GM19395 (cell line): ENCODE measurements at regions not wholly inside any gene's neighbourhood (a gene's known extent, or its start where the extent isn't known, plus 50 kb on each side); places are given as distances from the start of the nearest gene placed in this dataset.
"Not testable (repeated sequence)": the region's sequence is repeated elsewhere in the genome, so short reads cannot be mapped to it uniquely, and the experiment has no call there.

Experiments used
- ATAC-seq: cut with Tn5 transposase; IDR thresholded peaks from one replicate; pipeline ENCODE4 v1.9.1; 2021; ENCODE audit warnings: mild to moderate bottlenecking, moderate library complexity; ENCODE audit not compliant: unreplicated experiment

DNA sequence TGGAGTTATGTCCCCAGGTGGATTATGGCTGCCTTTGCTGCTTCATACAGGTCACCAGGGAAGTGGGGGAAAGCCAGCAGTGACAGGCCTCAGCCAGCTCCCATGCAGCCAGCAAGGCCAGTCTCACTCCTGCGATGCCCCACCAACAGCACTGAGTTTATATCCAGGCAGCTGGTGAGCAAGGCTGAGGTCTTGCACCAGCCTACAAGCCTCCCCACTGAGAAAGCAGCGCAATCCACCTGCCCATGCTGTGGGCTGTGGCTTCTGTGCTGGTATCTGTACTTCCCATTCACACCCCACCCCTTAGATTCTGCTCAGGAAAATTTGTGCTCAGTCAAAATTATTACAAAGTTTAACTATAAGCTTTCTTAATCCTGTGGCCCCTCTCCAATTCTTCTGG lies 153.5 kb downstream of the HHIP start:
- ATAC-seq, result no peak

DNA sequence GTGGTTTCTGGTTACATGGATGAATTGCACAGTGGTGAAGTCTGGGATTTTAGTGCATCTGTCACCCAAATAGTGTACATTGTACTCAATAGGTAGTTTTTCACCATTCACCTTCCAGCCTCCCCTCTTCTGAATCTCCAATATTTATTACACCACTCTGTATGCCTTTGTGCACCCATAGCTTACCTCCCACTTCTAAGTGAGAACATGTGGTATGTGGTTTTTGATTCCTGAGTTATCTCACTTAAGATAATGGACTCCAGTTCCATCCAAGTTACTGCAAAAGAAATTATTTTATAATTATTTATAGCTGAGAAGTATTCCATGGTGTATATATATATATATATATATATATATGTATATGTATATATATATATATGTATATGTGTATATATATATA lies 155.8 kb downstream of the HHIP start:
- ATAC-seq, result no peak

DNA sequence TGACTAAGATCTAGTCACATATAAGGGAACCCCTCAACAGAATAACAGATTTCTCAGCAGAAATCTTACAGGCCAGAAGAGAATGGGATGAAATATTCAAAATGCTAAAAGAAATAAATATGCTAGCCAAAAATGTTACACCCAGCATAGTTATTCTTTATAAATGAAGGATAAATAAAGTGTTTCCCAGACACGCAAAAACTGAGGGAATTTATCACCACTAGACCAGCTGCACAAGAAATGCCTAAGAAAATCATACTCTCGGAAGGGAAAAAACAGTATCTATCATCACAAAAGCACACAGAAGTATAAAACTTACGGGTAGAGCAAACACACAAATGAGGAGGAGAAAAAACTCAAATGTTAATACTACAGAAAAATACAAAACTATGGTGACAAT lies 162.1 kb downstream of the HHIP start:
- ATAC-seq, result no peak

DNA sequence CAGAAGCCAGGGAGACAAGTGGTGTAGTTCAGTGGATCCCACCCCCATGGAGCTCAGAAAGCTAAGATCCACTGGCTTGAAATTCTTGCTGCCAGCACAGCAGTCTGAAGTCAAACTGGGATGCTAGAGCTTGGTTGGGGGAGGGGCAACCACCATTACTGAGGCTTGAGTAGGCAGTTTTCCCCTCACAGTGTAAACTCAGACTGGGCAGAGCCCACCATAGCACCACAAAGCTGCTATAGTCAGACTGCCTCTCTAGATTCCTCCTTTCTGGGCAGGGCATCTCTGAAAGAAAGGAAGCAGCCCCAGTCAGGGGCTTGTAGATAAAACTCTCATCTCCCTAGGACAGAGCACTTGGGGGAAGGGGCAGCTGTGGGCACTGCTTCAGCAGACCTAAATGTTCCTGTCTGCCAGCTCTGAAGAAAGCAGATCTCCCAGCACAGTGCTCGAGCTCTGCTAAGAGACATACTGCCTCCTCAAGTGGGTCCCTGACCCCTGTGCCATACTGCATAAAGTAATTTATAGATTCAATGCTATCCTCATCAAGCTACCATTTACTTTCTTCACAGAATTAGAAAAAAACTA lies 163.2 kb downstream of the HHIP start:
- ATAC-seq, result no peak

DNA sequence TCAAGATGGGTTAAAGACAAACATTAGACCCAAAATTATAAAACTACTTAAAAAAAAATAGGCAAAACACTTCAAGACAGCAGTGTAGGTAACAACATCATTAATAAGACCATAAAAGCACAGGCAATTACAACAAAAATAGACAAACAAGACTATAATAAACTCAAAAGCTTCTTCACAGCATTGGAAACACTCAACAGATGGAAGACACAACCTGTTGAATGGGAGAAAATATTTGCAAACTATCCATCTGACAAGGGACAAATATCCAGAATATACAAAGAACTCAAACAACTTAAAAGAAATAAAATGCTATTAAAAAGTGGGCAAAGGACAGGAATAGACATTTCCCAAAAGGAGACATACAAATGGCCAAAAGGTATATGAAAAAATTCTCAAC lies 170.7 kb downstream of the HHIP start:
- no peak for ATAC-seq

DNA sequence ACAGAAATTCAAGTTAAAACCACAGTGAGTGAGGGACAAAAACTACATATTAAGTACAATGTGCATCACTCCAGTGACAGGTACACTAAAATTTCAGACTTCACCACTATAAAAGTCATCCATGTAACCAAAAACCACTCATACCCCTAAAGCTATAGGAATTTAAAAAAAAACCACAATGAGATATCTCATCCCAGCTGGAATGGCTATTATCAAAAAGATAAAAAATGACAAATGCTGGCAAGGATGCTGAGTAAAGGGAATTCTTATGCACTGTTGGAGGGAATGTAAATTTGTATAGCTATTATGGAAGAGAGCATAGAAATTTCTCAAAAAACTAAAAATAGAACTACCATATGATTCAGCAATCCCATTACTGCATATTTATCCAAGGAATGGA lies 171.1 kb downstream of the HHIP start:
- no peak for ATAC-seq

DNA sequence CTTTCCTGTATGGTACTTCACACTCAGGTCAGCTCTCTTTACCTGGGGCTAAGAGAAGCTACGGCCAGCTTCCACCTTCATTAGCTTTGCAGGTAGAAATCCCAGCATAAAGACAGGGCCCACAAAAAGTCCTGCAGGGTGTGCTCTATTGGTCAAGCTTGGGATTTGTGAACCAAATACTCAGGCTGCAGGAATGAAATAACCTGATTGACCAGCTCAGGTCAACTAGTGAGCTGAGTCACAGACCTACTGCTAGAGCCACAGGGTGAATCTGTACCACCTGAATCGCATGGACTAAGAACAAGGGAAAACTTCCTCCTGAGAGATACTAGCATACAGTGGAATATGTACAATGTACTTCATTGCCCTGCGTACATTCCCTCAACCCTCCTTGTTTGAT lies 172.2 kb downstream of the HHIP start:
- ATAC-seq, result no peak

DNA sequence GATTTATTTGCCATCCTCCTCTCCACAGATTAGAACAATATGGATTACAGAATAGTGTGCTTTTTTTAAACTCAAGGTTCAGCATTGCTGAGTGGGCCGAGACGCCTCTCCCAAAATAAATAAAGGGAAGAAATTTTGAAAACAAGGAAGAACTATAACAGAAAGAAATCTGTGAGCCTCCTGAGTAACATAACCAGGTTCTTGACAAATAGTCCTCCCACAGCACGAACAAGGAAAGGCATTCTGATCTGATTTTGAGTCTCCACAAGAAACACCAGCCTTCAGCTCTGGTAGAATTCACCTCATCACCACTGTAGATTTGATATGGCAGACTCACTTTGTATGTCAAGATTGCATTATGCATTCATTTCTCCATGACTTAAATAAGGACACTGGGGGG lies 173.6 kb downstream of the HHIP start:
- no peak for ATAC-seq

DNA sequence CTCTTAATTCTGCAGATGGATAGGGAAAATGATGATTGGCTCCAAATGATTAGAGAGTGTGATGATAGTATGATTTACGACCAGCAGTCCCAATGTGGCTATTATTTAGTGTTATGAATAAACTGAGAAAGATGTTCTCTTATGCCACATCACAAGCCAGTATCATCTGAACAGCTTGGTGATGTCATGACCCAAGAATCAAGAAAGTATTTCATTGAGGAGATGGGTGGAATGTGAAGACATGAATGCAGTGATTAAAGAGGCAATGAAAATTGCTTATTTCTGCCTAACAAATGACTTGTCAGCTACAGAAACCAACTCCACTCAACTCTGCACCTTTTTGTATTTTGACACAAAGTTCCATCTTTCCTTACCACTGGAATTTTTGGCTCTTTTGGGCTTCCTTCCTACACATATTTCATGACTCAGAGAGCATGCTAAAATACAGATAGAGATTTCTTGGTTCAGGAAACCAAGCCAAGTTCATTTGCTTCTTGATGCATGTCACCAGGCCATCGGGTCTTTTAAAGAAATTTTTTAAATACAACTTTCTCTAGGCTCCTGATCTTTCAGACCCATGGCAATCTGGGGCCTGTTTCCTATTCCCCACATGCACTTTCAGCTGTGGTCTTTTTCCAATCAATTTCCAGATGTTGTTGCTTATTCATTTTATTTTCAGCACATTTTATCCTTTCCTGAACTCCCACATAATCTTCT lies 174.2 kb downstream of the HHIP start:
- ATAC-seq, result no peak

DNA sequence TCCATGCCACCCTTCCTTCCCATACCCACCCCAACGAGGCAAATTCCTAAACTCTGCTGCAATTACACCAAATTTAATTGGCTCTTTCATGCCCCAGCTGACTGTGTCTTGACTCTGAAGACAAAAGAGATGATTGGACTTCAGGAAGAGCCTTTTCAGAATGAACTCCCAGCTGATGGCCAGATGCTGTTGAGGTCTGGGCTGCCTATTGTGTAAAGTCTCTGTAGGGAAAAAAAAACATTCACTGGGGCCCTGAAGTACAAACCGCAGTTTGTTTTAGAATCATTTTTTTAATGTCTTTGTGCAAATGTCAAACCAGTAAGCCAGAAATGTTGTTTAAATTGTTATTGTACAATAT lies 174.8 kb downstream of the HHIP start:
- ATAC-seq, result no peak

DNA sequence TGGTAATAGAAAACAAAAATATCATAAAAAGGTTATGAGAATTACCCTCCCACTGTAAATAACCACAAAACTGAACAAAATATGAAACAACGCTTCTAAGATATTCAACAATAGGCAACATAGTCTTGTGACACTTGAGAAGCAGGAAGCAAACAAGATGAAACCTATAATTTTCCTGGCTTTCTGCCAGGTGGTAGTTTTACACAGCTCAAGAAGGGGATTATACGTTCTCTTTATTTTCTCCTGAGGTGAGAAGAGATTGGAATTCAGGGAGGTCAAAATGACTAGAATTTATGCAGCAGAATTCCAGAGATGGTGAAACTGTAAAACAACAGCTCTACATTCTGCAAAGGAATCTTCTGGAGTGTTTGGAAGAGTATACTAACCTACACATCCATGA lies 186.0 kb downstream of the HHIP start:
- no peak for ATAC-seq

DNA sequence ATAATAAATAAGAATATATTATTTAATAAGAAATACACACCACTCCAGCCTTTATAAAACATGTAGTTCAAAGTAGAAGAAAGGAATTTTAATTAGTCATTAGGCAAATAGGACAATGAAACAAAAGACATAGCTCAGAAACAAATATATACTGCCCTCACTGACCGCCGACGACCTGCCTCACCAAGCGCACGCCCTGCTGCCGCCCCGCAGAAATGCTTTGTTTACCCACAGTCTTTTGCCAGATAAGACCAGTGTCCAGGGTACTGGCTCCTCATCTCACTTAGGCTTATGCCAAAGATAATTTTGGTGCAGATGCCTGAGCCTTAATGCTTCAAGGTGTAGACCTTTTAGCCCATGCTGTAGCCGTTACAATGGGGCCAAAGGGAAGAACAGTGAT lies 199.5 kb downstream of the HHIP start:
- no peak for ATAC-seq

DNA sequence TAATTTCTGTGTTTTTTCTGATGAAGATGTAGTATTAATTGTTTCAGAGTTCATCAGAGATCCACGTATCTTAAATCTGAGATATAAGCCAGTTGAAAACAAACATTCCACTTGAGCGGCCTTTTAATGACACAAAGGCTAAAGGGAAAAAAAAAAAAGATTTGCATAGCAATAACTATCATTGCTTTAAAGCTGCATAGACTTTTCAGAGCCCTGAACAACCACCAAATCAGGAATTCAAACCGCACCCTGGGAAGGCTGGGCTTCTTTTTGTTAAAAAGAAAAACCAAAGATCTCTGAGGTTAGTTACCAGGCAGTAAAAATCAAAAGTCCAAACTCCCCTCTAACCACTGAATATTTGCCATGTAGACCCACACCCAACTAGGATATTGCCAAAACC lies 206.0 kb downstream of the HHIP start:
- no peak for ATAC-seq

DNA sequence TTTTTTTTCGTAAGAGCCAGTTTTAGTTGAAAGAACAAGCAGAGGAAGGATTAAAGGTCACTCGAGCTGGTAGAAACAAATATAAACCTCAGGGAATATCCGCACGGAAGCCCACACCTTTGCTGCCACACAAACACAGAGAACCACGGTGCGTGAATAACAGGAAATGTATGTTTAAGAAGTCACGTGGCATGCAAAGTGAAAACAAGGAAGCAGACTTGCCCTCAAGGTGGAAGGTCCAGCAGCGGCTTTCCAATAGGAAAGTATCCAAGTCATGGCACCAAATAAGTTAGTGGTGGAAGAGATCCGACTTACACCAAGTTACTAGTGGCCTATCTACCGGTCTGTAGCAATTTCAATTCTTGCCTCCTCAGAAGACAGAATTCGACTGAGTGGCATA lies 215.5 kb downstream of the HHIP start:
- ATAC-seq, result no peak

DNA sequence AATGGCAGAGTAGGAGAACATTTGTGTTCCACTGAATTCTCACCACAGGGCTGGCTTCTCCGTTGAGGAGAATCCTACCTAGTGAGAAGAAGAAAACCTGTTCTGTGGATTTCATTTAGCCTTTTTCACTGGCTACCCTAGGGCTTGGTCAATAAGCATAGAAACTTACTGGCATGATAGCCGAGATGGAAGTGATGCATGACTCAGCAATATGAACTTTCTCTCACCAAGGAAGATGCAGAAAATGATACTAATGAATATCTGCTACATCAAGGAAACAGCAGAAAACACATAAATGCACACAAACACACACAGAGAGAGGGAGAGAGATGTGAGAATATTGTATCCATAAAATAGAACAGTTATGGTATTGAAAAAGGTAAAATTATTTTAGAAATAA lies 216.3 kb downstream of the HHIP start:
- ATAC-seq, result no peak

DNA sequence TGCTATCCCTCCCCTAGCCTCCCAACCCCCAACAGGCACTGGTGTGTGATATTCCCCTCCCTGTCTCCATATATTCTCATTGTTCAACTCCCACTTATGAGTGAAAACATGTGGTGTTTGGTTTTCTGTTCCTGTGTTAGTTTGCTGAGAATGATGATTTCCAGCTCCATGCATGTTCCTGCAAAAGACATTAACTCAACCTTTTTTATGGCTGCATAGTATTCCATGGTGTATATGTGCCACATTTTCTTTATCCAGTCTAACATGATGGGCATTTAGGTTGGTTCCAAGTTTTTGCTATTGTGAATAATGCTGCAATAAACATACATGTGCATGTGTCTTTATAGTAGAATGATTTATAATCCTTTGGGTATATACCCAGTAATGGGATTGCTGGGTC lies 218.9 kb downstream of the HHIP start:
- ATAC-seq, result not testable (repeated sequence)

DNA sequence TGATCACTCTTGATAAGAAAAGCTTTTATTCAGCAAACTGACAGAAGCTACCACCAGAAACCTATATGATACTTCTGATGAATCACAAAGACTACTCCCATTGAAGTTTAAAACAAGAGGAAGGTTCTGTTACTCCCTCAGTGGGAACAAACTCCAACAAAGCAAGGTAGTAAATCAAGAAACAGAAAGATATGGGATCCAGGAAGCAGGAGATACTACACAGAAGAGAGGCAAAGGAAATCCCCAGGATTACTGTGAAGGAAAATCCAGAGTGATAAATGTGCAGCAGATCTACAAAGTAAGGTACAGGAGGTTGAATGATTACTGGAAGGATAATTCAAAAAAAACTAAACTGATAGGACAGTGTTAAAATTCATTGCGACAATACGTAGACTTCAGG lies 222.4 kb downstream of the HHIP start:
- no peak for ATAC-seq

DNA sequence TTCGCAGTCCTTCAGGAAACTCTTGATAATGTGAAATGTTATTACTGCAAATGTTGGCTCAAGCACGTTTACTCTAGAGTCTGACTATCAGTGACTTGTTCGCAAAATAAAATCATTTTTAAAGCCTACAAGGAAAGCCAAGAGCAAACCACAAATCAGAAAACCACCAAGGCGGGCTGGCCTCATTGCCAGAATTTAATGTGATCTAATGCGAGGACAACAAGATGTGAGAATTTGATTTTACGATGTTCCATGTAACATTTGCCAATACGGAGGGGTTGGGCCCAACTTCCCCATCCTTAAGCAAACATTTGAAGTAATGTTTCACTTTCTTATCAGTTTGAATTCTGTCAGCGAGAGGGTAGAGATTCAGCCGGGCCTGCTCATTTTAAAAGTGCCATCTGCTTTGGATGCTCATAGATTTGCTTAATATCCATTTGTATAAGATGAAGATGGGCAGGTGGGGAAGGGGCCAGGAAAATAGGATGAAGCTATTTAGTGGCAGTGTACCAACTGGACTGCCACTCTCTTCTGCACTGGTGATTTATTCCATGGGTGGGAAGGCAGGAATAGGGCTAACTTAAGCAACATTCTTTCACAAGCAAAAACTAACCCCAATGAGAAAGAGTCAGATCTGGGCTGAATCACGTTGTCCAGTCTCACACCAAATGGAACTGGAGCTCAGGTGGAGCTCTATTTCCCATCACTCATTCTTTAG lies 225.3 kb downstream of the ANAPC10 start:
- ATAC-seq, result no peak

DNA sequence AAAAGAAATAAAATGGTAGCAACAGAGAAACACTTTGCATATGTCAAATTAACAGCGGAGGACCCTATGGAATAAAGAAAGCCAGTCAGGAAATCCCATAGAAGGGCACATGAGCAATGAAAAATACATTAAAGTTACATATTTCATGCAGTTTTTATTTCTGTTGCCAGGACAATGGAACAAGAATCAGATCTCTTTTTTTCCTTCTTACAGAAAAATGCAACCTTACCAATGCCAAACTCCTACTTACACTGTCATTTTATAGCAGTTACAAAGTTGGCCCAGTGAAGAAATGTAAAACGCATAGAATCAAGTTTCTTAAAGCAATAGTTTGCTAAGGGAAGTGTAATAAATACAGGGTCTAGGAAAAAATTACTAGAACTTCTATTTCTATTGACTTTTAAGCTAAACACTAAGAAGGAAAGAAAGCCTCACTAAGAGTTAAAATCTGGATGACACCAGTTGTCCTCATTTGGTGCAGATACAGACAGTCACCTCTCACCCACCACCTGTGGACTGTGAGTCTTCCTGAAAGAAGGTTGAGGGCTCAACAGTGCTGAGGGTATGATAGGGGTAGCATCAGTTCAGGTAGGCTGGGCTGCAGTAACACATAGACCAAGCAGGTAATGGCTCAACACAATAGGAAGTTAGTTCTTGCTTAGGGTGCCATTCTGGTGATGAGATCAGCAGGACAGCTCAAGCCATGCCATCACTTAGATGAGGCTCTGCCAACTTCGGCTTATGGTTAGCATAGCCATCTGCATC lies 224.6 kb downstream of the ANAPC10 start:
- ATAC-seq, result no peak

DNA sequence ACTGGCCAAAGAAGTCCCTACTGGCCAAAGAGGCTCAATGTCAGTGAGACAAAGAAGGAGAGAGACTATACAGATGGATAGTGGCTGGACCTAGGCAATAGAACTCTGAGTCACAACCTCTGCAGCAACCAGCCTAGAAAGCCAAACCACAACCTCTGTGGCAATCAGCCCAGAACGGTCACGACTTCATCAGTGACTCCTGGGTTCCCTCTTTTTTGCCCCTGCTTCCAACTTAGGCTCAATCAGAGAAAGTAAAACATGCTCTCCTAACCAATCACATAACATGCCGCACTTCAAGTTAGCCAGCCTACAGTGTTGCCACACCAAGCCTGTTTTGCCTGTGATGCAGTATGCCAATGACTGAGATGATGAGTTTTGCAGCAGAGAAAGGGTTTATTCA lies 203.4 kb downstream of the ANAPC10 start:
- ATAC-seq, result no peak

DNA sequence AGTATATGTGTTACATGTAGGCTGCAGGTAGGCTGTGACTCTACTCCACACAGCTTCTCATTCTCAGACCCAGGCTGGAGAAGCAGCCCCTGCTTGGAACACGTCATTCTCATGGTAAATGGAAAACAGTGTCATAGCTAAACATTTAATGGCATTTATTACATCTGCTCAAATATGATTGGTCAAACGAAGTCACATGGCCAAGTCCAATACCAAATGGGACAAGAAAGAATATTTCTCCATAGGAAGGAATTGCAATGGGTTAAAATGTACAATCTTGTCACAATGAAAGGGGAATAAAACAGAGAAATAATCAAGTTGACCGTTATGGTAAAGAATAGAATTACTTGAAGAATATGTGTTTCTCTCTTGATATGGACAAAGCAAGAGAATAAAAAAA lies 198.6 kb downstream of the ANAPC10 start:
- ATAC-seq, result no peak

DNA sequence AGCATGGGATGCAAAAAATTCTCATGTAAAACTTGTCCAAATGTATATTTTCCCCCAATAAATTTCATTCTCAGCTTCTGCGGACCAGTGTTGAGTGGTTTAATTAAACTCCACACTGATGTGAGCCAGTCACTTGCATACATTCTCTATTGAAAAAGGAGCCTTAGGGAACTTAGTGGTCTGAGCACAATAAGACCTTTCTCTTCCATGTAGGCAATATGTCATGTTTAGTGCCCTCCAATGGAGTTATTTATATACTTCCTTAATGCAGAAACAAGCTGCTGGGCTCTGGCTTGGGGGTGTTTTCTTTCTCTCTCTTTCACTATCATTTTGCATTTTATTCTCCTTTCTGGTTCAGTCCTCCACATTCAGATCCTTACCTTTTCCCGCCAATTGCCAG lies 196.9 kb downstream of the ANAPC10 start:
- ATAC-seq, result no peak
